ENCODE measurements at regions not wholly inside any gene's neighbourhood (a gene's known extent, or its start where the extent isn't known, plus 50 kb on each side); places are given as distances from the start of the nearest gene placed in this dataset.

- no peak for DNase-seq
Measured at GRCh38 chr2:23157812-23158211, 227.2 kb upstream of the KLHL29 start.

- DNase-seq, result no peak
Measured at GRCh38 chr2:23158306-23158705, 226.7 kb upstream of the KLHL29 start.

- no peak for DNase-seq
Measured at GRCh38 chr2:23159746-23160405, 225.1 kb upstream of the KLHL29 start.

GRCh38 chr2:23164173-23164572 lies 220.8 kb upstream of the KLHL29 start:
- DNase-seq, result no peak

- no peak for DNase-seq
Measured at GRCh38 chr2:23169896-23170295, 215.1 kb upstream of the KLHL29 start.

GRCh38 chr2:23171108-23171507 lies 213.9 kb upstream of the KLHL29 start:
- DNase-seq, result no peak

- DNase-seq, result no peak
Measured at GRCh38 chr2:23178396-23178795, 206.6 kb upstream of the KLHL29 start.

GRCh38 chr2:23183733-23184132 lies 201.2 kb upstream of the KLHL29 start:
- DNase-seq, result no peak

GRCh38 chr2:23198316-23199114 lies 186.5 kb upstream of the KLHL29 start:
- DNase-seq, result no peak

- no peak for DNase-seq
Measured at GRCh38 chr2:23199115-23199918, 185.7 kb upstream of the KLHL29 start.

GRCh38 chr2:23200068-23200786 lies 184.8 kb upstream of the KLHL29 start:
- DNase-seq, result no peak

GRCh38 chr2:23200787-23201114 lies 184.2 kb upstream of the KLHL29 start:
- DNase-seq, result no peak

- no peak for DNase-seq
Measured at GRCh38 chr2:23203383-23203782, 181.6 kb upstream of the KLHL29 start.

GRCh38 chr2:23204685-23205242 lies 180.2 kb upstream of the KLHL29 start:
- no peak for DNase-seq

- DNase-seq, result no peak
Measured at GRCh38 chr2:23206650-23207049, 178.3 kb upstream of the KLHL29 start.

GRCh38 chr2:23207871-23208270 lies 177.1 kb upstream of the KLHL29 start:
- DNase-seq, result no peak

GRCh38 chr2:23208339-23208738 lies 176.6 kb upstream of the KLHL29 start:
- DNase-seq, result no peak

- DNase-seq, result no peak
Measured at GRCh38 chr2:23209059-23209458, 175.9 kb upstream of the KLHL29 start.

GRCh38 chr2:23211987-23212583 lies 172.9 kb upstream of the KLHL29 start:
- DNase-seq, result no peak

- DNase-seq, result no peak
Measured at GRCh38 chr2:23213196-23213595, 171.8 kb upstream of the KLHL29 start.

- no peak for DNase-seq
Measured at GRCh38 chr2:23215016-23215415, 170.0 kb upstream of the KLHL29 start.

GRCh38 chr2:23219666-23220065 lies 165.3 kb upstream of the KLHL29 start:
- DNase-seq, result no peak
